ENCODE measurements at regions not wholly inside any gene's neighbourhood (a gene's known extent, or its start where the extent isn't known, plus 50 kb on each side); places are given as distances from the start of the nearest gene placed in this dataset.

- Histone ChIP-seq H3K27me3 (ENCODE audit: control insufficient read depth, insufficient read depth, low read length) (no peaks in the 10 kb centered on the region), H3K36me3 (replicated peaks; ENCODE audit: control insufficient read depth, insufficient read depth, low read length) (no peaks in the 10 kb centered on the region), H3K4me3 (ENCODE audit: insufficient read depth, low read depth, low read length) (no peak overlapping the region)
- no peak for DNase-seq
Measured at GRCh38 chr3:28673446-28673845, 324.8 kb upstream of the AZI2 start.

DNA sequence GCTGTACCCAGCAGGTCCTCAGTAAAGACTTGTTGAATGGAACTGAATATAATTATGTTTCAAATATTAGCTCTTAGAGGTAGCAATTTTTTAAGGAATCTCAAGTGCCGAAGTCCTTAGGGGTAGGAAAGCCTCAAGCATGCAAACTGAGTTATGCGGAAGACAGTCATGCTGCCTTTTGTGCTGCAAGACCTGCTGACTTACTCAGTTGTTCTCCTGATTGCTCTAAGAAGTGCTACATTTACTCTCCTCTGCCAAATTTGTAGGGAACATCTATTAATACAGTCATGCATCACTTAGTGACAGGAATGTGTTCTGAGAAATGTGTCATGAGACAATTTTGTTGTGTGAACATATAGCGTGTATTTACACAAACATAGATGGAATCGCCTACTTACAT, 325.6 kb upstream of the AZI2 start:
- H3K27me3 ChIP-seq (ENCODE audit: control insufficient read depth, insufficient read depth, low read length) = no peaks in the 10 kb centered on the region
- no peak overlapping the region for H3K4me3 ChIP-seq (ENCODE audit: insufficient read depth, low read depth, low read length)
- H3K36me3 ChIP-seq (replicated peaks; ENCODE audit: control insufficient read depth, insufficient read depth, low read length) = no peaks in the 10 kb centered on the region
- DNase-seq = no peak

GRCh38 chr3:28677581-28677980, 329.0 kb upstream of the AZI2 start:
- no peak overlapping the region for H3K4me3 ChIP-seq (ENCODE audit: insufficient read depth, low read depth, low read length)
- H3K27me3 ChIP-seq (ENCODE audit: control insufficient read depth, insufficient read depth, low read length) = no peaks in the 10 kb centered on the region
- DNase-seq = no peak
- H3K36me3 ChIP-seq (replicated peaks; ENCODE audit: control insufficient read depth, insufficient read depth, low read length) = no peaks in the 10 kb centered on the region

DNA sequence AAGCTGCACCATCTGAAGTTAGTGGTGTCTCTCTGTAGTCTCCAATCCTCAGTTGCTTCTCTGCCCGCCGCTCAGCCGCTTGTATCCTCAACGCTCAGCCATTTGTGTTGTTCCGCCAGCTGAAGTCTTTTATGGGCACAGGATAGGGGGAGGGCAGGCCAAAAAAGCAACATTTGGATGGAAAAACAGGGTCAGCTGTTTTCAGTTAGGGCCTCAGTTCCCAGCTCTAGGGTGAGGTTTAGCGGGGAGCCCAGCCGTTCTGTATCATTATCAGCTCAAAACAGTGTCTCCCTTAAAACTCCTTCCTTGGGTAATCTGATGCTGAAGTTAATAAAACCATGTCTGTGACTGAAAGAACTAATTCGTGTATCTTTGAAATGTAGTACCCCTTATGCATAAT, 329.5 kb upstream of the AZI2 start:
- DNase-seq = no peak
- Histone ChIP-seq H3K36me3 (replicated peaks; ENCODE audit: control insufficient read depth, insufficient read depth, low read length) (no peaks in the 10 kb centered on the region), H3K4me3 (ENCODE audit: insufficient read depth, low read depth, low read length) (no peak overlapping the region), H3K27me3 (ENCODE audit: control insufficient read depth, insufficient read depth, low read length) (no peaks in the 10 kb centered on the region)

DNA sequence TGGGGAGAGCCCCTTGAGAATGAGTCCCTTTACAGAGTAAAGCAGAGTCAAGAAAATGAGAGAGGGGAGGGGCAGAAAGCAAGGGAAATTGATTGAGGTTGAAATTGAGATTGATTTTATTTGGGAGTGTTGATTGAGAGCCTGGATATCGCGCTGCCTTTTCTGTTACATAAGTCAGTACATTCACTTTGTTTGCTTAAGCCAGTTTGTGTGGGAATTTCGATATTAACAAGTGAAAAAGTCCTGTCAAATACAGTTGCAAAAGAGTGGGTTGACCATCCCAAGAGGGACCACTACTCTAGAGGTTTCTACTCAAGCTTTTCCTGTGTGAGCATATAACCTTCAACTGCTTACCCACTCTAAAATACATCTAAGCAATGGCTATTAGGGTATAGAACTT, 331.4 kb upstream of the AZI2 start:
- H3K36me3 ChIP-seq (replicated peaks; ENCODE audit: control insufficient read depth, insufficient read depth, low read length) = no peaks in the 10 kb centered on the region
- no peak for DNase-seq
- no peaks in the 10 kb centered on the region for H3K27me3 ChIP-seq (ENCODE audit: control insufficient read depth, insufficient read depth, low read length)
- no peak overlapping the region for H3K4me3 ChIP-seq (ENCODE audit: insufficient read depth, low read depth, low read length)

- no peak for DNase-seq
- no peaks in the 10 kb centered on the region for H3K36me3 ChIP-seq (replicated peaks; ENCODE audit: control insufficient read depth, insufficient read depth, low read length)
- H3K4me3 ChIP-seq (ENCODE audit: insufficient read depth, low read depth, low read length) = no peak overlapping the region
- H3K27me3 ChIP-seq (ENCODE audit: control insufficient read depth, insufficient read depth, low read length) = no peaks in the 10 kb centered on the region
Measured at GRCh38 chr3:28682121-28682520, 333.5 kb upstream of the AZI2 start.

GRCh38 chr3:28690176-28690575, 341.6 kb upstream of the AZI2 start:
- no peak for DNase-seq
- no peaks in the 10 kb centered on the region for H3K36me3 ChIP-seq (replicated peaks; ENCODE audit: control insufficient read depth, insufficient read depth, low read length)
- no peak overlapping the region for H3K4me3 ChIP-seq (ENCODE audit: insufficient read depth, low read depth, low read length)
- no peaks in the 10 kb centered on the region for H3K27me3 ChIP-seq (ENCODE audit: control insufficient read depth, insufficient read depth, low read length)

GRCh38 chr3:28698706-28699105, 350.1 kb upstream of the AZI2 start:
- H3K4me3 ChIP-seq (ENCODE audit: insufficient read depth, low read depth, low read length) = no peak overlapping the region
- DNase-seq = no peak
- no peaks in the 10 kb centered on the region for H3K36me3 ChIP-seq (replicated peaks; ENCODE audit: control insufficient read depth, insufficient read depth, low read length)
- no peaks in the 10 kb centered on the region for H3K27me3 ChIP-seq (ENCODE audit: control insufficient read depth, insufficient read depth, low read length)

DNA sequence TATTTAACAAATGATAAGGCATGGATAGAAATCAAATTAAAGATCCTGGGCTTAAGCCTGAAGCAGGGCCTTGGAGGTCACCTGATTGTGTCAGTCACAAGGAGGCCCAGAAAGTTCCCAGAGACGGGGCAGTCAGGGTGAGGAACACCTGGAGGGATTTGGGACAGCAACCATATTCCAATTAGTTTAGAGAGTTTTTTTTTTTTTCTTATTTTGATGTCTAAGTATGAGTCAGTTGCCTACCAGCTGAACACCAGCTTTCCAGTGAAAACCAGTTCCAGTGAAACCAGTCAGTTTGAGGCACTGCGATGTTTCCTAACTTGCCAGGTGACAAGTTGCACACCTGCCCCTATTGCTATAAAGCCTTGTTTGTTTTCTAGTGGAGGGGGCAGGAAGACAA, 350.7 kb upstream of the AZI2 start:
- no peak overlapping the region for H3K4me3 ChIP-seq (ENCODE audit: insufficient read depth, low read depth, low read length)
- H3K36me3 ChIP-seq (replicated peaks; ENCODE audit: control insufficient read depth, insufficient read depth, low read length) = no peaks in the 10 kb centered on the region
- no peaks in the 10 kb centered on the region for H3K27me3 ChIP-seq (ENCODE audit: control insufficient read depth, insufficient read depth, low read length)
- no peak for DNase-seq

DNA sequence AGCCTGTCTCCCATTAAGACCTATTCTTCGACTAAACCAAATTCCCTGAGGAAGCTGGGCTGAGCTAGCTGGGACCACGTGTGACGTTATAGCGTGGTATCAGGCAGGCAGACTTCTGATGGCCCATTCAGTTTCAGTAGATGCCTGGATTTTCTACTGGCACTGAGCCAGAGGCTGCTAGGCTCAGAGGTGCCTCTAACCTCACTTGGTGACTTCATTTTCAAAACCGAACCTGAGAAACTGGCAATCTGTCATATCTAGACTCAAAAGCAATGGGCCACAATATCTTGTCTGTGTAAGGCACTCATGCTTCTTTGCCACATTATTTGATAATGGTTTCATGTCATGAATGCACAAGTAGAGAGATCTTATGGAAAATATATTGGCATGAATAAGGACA, 352.1 kb upstream of the AZI2 start:
- no peaks in the 10 kb centered on the region for H3K36me3 ChIP-seq (replicated peaks; ENCODE audit: control insufficient read depth, insufficient read depth, low read length)
- H3K27me3 ChIP-seq (ENCODE audit: control insufficient read depth, insufficient read depth, low read length) = no peaks in the 10 kb centered on the region
- no peak for DNase-seq
- H3K4me3 ChIP-seq (ENCODE audit: insufficient read depth, low read depth, low read length) = no peak overlapping the region

- DNase-seq = no peak
- H3K4me3 ChIP-seq (ENCODE audit: insufficient read depth, low read depth, low read length) = no peak overlapping the region
- no peaks in the 10 kb centered on the region for H3K27me3 ChIP-seq (ENCODE audit: control insufficient read depth, insufficient read depth, low read length)
- no peaks in the 10 kb centered on the region for H3K36me3 ChIP-seq (replicated peaks; ENCODE audit: control insufficient read depth, insufficient read depth, low read length)
Measured at GRCh38 chr3:28703843-28704242, 355.2 kb upstream of the AZI2 start.

GRCh38 chr3:28711293-28711692, 362.7 kb upstream of the AZI2 start:
- no peaks in the 10 kb centered on the region; the same call in 1 of the 2 replicates for H3K36me3 ChIP-seq (replicated peaks; ENCODE audit: control insufficient read depth, insufficient read depth, low read length)
- no peak overlapping the region for H3K4me3 ChIP-seq (ENCODE audit: insufficient read depth, low read depth, low read length)
- no peaks in the 10 kb centered on the region for H3K27me3 ChIP-seq (ENCODE audit: control insufficient read depth, insufficient read depth, low read length)
- no peak for DNase-seq

- no peak for DNase-seq
- no peak overlapping the region for H3K4me3 ChIP-seq (ENCODE audit: insufficient read depth, low read depth, low read length)
- H3K36me3 ChIP-seq (replicated peaks; ENCODE audit: control insufficient read depth, insufficient read depth, low read length) = no peaks in the 10 kb centered on the region
- H3K27me3 ChIP-seq (ENCODE audit: control insufficient read depth, insufficient read depth, low read length) = no peaks in the 10 kb centered on the region
Measured at GRCh38 chr3:28716939-28717338, 368.3 kb upstream of the AZI2 start.

DNA sequence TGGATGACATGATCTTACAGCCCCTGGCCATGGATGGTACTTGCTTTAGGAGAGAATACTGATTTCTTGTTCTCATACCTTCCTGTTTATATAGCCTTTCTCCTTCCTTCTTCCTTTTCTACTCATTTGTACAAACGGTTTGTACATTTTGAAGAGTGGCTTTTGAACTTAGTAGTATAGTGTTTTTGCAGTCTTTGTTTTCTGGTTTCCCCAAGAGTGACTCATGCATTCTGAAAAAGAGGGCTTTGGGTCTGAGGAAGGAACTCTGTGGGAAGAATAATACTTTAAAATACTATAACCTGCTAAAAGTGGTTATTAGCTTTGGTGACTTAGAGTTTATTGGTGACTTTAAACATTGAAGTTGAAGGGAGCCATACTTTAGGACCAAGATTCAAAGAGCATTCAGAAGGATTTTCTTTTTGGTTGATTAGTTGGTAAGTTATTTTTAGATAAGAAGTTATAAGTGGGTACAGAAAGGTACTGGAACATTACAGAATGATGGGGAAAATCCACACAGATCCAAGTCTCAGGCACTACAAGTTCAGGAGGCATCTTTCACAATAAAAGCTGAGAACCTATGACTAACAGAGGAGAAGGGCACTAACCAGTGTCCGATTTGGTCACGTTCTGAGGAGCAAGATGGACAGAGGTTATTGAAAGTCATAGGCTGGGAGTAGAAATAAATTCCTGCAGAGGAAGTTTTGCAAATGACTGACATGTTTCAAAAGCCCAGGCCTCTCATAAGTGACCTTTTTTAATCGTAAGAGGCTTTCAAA, 369.6 kb upstream of the AZI2 start:
- H3K36me3 ChIP-seq (replicated peaks; ENCODE audit: control insufficient read depth, insufficient read depth, low read length) = no peaks in the 10 kb centered on the region
- no peaks in the 10 kb centered on the region for H3K27me3 ChIP-seq (ENCODE audit: control insufficient read depth, insufficient read depth, low read length)
- H3K4me3 ChIP-seq (ENCODE audit: insufficient read depth, low read depth, low read length) = no peak overlapping the region
- no peak for DNase-seq

GRCh38 chr3:28726840-28727239, 378.2 kb upstream of the AZI2 start:
- no peak overlapping the region for H3K4me3 ChIP-seq (ENCODE audit: insufficient read depth, low read depth, low read length)
- H3K27me3 ChIP-seq (ENCODE audit: control insufficient read depth, insufficient read depth, low read length) = no peaks in the 10 kb centered on the region
- peak; percentile 65 for DNase-seq
- no peaks in the 10 kb centered on the region for H3K36me3 ChIP-seq (replicated peaks; ENCODE audit: control insufficient read depth, insufficient read depth, low read length)

DNA sequence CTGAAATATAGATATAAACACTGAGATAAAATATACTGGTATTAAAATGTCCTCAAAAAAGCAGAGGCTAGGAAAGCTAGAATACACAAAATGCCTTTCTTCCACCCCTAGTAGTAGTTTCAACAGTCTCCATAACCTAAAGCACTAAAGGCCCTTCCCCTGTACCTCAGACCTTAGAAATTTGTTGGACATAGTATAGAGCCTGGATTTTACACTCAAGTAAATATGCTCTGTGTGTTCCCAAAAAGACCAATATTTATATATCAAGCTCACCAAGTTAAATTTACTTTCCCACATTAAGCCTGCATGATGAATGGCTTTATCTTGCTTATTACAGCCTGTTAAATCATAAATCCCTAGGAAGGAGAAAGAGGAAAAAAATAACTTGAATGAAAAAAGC, 378.7 kb upstream of the AZI2 start:
- Histone ChIP-seq H3K4me3 (ENCODE audit: insufficient read depth, low read depth, low read length) (no peak overlapping the region), H3K36me3 (replicated peaks; ENCODE audit: control insufficient read depth, insufficient read depth, low read length) (no peaks in the 10 kb centered on the region), H3K27me3 (ENCODE audit: control insufficient read depth, insufficient read depth, low read length) (no peaks in the 10 kb centered on the region)
- no peak for DNase-seq

All from H7 (cell line).